PFSK-1 (cell line): ENCODE measurements at regions not wholly inside any gene's neighbourhood (a gene's known extent, or its start where the extent isn't known, plus 50 kb on each side); places are given as distances from the start of the nearest gene placed in this dataset.

ENCODE experiments used
- FOXP2 ChIP-seq: optimal IDR thresholded peaks from 2 replicates; pipeline ENCODE3; 2011; ENCODE audit warnings: borderline replicate concordance, control low read depth, inconsistent platforms; ENCODE audit not compliant: insufficient read depth; ENCODE audit errors: extremely low read length, extremely low read depth
- POLR2AphosphoS5 ChIP-seq: IDR thresholded peaks from 2 replicates; pipeline ENCODE4 v1.6.1; 2012; ENCODE audit warnings: low read depth, mild to moderate bottlenecking, control low read depth, low read length, moderate library complexity
- SIN3A ChIP-seq: IDR thresholded peaks from 2 replicates; pipeline ENCODE4 v1.6.1; 2012; ENCODE audit warnings: mild to moderate bottlenecking, low read length, moderate library complexity, borderline replicate concordance; ENCODE audit not compliant: insufficient read depth
- TAF1 ChIP-seq: IDR thresholded peaks from 2 replicates; pipeline ENCODE4 v1.6.1; 2012; ENCODE audit warnings: low read length, control low read depth, borderline replicate concordance; ENCODE audit not compliant: insufficient read depth
- TF ChIP-seq, protein P1 (sequence below), 2 experiments: IDR thresholded peaks; 2 replicates each; pipeline versions ENCODE4 v1.6.1 to v1.8.0; 2011 to 2012; ENCODE audit warnings: low read depth in 2 of 2, low read length in 2 of 2, control low read depth in 1 of 2, inconsistent platforms in 1 of 2, mild to moderate bottlenecking in 1 of 2, moderate library complexity in 1 of 2; ENCODE audit not compliant: insufficient read depth in 1 of 2

DNA sequence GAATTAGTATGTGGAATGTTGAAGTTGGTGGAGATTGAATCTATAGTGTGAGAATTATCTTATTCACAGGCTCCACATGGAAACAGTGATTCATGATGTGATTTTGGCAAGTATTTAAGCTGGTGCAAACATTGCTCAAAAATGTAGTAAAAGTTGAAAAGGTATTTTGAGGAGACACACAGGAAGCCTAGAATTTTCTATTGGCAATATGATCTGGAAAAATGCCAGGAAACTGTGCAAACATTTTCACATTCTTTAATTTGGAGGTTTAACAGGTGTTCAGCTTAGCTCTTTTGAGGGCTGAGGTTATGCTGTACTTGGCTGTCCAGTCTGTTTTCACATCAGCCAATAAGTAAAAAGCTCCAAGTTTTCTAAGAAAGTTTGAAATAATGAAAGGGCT is 327.3 kb downstream of the RWDD3 start:
- no peak for TF ChIP-seq TAF1
- TF ChIP-seq, protein P1, sequence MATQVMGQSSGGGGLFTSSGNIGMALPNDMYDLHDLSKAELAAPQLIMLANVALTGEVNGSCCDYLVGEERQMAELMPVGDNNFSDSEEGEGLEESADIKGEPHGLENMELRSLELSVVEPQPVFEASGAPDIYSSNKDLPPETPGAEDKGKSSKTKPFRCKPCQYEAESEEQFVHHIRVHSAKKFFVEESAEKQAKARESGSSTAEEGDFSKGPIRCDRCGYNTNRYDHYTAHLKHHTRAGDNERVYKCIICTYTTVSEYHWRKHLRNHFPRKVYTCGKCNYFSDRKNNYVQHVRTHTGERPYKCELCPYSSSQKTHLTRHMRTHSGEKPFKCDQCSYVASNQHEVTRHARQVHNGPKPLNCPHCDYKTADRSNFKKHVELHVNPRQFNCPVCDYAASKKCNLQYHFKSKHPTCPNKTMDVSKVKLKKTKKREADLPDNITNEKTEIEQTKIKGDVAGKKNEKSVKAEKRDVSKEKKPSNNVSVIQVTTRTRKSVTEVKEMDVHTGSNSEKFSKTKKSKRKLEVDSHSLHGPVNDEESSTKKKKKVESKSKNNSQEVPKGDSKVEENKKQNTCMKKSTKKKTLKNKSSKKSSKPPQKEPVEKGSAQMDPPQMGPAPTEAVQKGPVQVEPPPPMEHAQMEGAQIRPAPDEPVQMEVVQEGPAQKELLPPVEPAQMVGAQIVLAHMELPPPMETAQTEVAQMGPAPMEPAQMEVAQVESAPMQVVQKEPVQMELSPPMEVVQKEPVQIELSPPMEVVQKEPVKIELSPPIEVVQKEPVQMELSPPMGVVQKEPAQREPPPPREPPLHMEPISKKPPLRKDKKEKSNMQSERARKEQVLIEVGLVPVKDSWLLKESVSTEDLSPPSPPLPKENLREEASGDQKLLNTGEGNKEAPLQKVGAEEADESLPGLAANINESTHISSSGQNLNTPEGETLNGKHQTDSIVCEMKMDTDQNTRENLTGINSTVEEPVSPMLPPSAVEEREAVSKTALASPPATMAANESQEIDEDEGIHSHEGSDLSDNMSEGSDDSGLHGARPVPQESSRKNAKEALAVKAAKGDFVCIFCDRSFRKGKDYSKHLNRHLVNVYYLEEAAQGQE (IDR thresholded peaks at IDR 0.05; ENCODE audit: insufficient read depth in 1 of 2, low read depth in 2 of 2, low read length in 2 of 2) = no peak

GRCh38 chr1:95562230-95562629 is 328.2 kb downstream of the RWDD3 start:
- TF ChIP-seq TAF1 (no peak), FOXP2 (no peak), SIN3A (no peak), POLR2AphosphoS5 (no peak)
- TF ChIP-seq, protein P1 (IDR thresholded peaks at IDR 0.05; ENCODE audit: insufficient read depth in 1 of 2, low read depth in 2 of 2, low read length in 2 of 2) = no peak

DNA sequence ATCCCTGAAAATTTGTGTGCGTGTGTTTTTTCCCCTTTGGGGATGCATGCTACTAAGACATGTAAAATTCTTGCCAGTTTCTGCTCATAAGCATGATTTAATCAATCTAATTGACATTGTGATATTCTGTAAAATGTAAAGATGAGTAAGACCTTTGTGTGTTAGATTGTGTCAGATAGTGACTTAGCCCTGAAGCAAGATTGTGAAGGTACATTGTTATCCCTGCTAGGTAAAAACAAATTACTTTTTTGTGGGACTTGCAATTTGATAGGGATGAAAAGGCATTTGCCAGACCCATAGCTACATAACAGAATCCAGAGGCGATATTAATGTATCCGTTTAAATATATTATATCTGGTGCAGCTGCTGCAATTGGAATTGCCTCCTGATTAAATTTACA is 338.0 kb downstream of the RWDD3 start:
- TF ChIP-seq TAF1 (no peak), POLR2AphosphoS5 (no peak), SIN3A (no peak), FOXP2 (no peak)
- TF ChIP-seq, protein P1 (IDR thresholded peaks at IDR 0.05; ENCODE audit: insufficient read depth in 1 of 2, low read depth in 2 of 2, low read length in 2 of 2) = no peak

DNA sequence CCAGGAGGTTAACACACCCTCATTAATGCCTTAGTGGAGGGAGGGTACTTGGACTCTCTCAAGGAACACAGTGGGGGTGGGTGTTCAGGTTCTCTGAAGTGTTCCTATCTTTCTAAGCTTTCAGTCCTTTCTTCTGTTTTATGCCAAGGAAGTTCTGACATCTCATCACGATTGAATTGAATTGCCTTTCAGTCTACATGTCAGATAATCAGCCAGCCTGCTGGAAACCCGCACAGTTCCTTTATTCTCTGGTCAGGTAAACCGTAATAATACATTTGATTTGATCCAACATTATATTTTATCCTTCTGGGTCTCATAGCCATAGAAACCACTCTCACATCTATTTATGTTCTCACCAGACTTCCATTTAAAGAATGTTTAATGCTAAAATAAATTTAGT is 339.0 kb downstream of the RWDD3 start:
- TF ChIP-seq, protein P1 (IDR thresholded peaks at IDR 0.05; ENCODE audit: insufficient read depth in 1 of 2, low read depth in 2 of 2, low read length in 2 of 2) = no peak
- no peak for TF ChIP-seq SIN3A
- TF ChIP-seq FOXP2 = no peak
- TF ChIP-seq POLR2AphosphoS5 = no peak
- no peak for TF ChIP-seq TAF1

GRCh38 chr1:95575291-95575690 is 341.3 kb downstream of the RWDD3 start:
- no peak for TF ChIP-seq SIN3A
- TF ChIP-seq TAF1 = no peak
- TF ChIP-seq POLR2AphosphoS5 = no peak
- TF ChIP-seq FOXP2 = no peak
- TF ChIP-seq, protein P1 (IDR thresholded peaks at IDR 0.05; ENCODE audit: insufficient read depth in 1 of 2, low read depth in 2 of 2, low read length in 2 of 2) = no peak
